SJSA1 (cell line): ENCODE measurements at regions not wholly inside any gene's neighbourhood (a gene's known extent, or its start where the extent isn't known, plus 50 kb on each side); places are given as distances from the start of the nearest gene placed in this dataset.

Experiments
- DNase-seq, 2 experiments: peaks; one replicate each; pipeline ENCODE4 v3.0.0-alpha.2; 2015 to 2020; ENCODE audit warnings: low spot score in 2 of 2, low read depth in 1 of 2
- H3K27ac ChIP-seq: fragments of 250-450 bp; sonication (Bioruptor Pico); 2 replicates; pipeline ENCODE4 v1.5.1; 2020; ENCODE audit warnings: mild to moderate bottlenecking, moderate library complexity
- H3K27me3 ChIP-seq: fragments of 250-450 bp; sonication (Bioruptor Pico); replicated peaks from 2 replicates; pipeline ENCODE4 v1.5.1; 2020; ENCODE audit warnings: mild to moderate bottlenecking, moderate library complexity
- H3K36me3 ChIP-seq: fragments of 250-450 bp; sonication (Bioruptor Pico); 2 replicates; pipeline ENCODE4 v1.5.1; 2020; ENCODE audit warnings: mild to moderate bottlenecking
- H3K4me1 ChIP-seq: fragments of 250-450 bp; sonication (Bioruptor Pico); replicated peaks from 2 replicates; pipeline ENCODE4 v1.6.1; 2021; ENCODE audit warnings: mild to moderate bottlenecking
- H3K4me3 ChIP-seq: fragments of 250-450 bp; sonication (Bioruptor Pico); 2 replicates; pipeline ENCODE4 v1.5.1; 2020; ENCODE audit warnings: mild to moderate bottlenecking
- H3K9me3 ChIP-seq: fragments of 250-450 bp; sonication (Bioruptor Pico); replicated peaks from 2 replicates; pipeline ENCODE4 v1.5.1; 2020; ENCODE audit warnings: mild to moderate bottlenecking

DNA sequence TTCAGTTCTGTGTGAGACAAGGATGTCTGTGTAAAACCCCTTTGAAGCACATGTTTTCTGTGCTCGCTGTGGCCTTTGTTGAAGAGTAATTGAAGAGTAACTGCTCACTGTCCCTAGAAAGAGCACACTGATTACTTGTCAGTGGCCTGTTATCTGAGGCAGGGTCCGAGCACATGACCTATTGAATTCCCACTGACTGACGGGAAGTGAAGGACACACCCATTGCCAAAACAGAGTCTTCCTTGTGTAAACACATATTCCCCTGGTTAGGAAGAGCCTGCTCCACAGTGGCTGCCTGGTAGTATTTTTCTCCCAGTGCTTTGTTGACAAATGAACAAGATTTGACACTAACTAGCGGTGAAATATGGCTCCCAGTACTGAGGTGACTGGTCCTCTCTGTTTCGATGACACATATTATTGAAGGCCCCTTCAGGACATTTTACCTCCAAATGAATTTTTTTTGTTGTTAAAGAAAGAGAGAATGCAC, 148.5 kb upstream of the GYPC start:
- no peak for DNase-seq
- Histone ChIP-seq H3K27me3 (no peaks in the 10 kb centered on the region), H3K36me3 (no peaks in the 10 kb centered on the region), H3K27ac (no peak overlapping the region), H3K9me3 (no peaks in the 10 kb centered on the region), H3K4me1 (no peaks in the 10 kb centered on the region), H3K4me3 (no peak overlapping the region)

GRCh38 chr2:126510356-126510755, 145.6 kb upstream of the GYPC start:
- Histone ChIP-seq H3K4me1 (no peaks in the 10 kb centered on the region), H3K27ac (no peak overlapping the region), H3K9me3 (no peaks in the 10 kb centered on the region), H3K27me3 (no peaks in the 10 kb centered on the region), H3K36me3 (no peaks in the 10 kb centered on the region), H3K4me3 (no peak overlapping the region)
- no peak for DNase-seq

GRCh38 chr2:126510960-126511359, 145.0 kb upstream of the GYPC start:
- Histone ChIP-seq H3K27ac (no peak overlapping the region), H3K27me3 (no peaks in the 10 kb centered on the region), H3K9me3 (no peaks in the 10 kb centered on the region), H3K4me1 (no peaks in the 10 kb centered on the region), H3K4me3 (no peak overlapping the region), H3K36me3 (no peaks in the 10 kb centered on the region)
- DNase-seq = no peak

GRCh38 chr2:126512026-126512425, 143.9 kb upstream of the GYPC start:
- no peaks in the 10 kb centered on the region for H3K36me3 ChIP-seq
- H3K27ac ChIP-seq = no peak overlapping the region
- no peak overlapping the region for H3K4me3 ChIP-seq
- no peaks in the 10 kb centered on the region for H3K27me3 ChIP-seq
- H3K9me3 ChIP-seq = no peaks in the 10 kb centered on the region
- DNase-seq = no peak
- H3K4me1 ChIP-seq = no peaks in the 10 kb centered on the region

- no peak overlapping the region for H3K4me3 ChIP-seq
- H3K9me3 ChIP-seq = no peaks in the 10 kb centered on the region
- H3K4me1 ChIP-seq = no peaks in the 10 kb centered on the region
- H3K27me3 ChIP-seq = no peaks in the 10 kb centered on the region
- no peak overlapping the region for H3K27ac ChIP-seq
- no peak for DNase-seq
- no peaks in the 10 kb centered on the region for H3K36me3 ChIP-seq
These were observed 142.9 kb upstream of the GYPC start for GRCh38 chr2:126513033-126513432.

GRCh38 chr2:126515471-126515870, 140.5 kb upstream of the GYPC start:
- Histone ChIP-seq H3K27me3 (no peaks in the 10 kb centered on the region), H3K9me3 (no peaks in the 10 kb centered on the region), H3K4me3 (no peak overlapping the region), H3K36me3 (no peaks in the 10 kb centered on the region), H3K27ac (no peak overlapping the region), H3K4me1 (no peaks in the 10 kb centered on the region)
- no peak for DNase-seq

DNA sequence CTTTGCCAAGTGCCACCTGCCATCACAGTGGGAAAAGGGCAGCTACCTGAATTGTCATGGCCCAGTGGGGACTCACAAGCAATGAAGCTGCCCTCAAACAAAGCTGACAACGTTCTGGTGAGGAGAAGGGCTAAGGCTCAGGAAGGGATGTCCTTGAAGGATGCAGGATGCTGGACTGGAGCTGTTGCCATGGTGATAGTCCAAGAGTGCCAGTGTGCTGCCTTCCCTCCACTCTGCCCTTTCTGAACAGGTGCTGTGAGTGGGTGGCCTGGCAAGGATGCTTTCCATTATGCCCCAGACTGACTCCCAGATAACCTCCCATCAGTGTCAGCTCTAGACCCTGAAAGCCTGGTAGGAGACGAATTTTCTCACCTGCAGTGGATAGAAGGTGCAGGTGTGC, 137.8 kb upstream of the GYPC start:
- no peak overlapping the region for H3K4me3 ChIP-seq
- no peaks in the 10 kb centered on the region for H3K36me3 ChIP-seq
- H3K27ac ChIP-seq = no peak overlapping the region
- DNase-seq = no peak
- no peaks in the 10 kb centered on the region for H3K9me3 ChIP-seq
- H3K27me3 ChIP-seq = no peaks in the 10 kb centered on the region
- no peaks in the 10 kb centered on the region for H3K4me1 ChIP-seq

DNA sequence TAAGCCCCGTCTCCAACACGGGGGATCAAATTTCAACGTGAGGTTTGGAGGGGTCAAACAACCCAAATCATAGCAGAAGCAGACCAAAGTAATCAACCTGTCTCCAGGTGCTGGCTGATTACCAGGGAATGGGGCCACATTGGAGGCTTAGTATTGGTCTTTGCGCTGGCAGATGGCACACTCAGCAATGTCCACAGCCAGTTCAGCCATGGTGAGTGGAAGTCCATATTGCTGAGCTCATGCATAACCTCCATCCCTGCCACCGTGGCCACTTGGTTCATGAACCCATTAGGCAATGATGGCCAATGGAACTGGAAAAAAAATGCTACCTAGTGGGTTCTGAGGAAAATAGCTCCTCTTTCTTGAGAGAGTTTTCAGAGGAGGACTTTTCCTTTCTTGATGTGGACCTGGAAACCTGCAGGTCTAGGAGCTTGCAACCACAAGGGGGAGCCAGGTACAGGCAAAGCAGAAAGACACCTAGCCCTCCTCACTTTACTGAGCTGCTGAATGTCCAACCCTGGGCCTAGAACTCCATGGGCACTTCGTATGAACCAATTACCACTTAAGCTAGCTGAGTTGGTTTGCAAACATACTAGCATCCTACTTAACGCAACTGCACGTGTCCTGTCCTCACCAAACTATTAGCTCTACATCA, 128.0 kb upstream of the GYPC start:
- H3K27me3 ChIP-seq = no peaks in the 10 kb centered on the region
- H3K27ac ChIP-seq = no peak overlapping the region
- H3K4me1 ChIP-seq = no peaks in the 10 kb centered on the region
- peak in 1 of 2 experiments; percentile 4 for DNase-seq
- no peak overlapping the region for H3K4me3 ChIP-seq
- H3K9me3 ChIP-seq = no peaks in the 10 kb centered on the region
- no peaks in the 10 kb centered on the region for H3K36me3 ChIP-seq

DNA sequence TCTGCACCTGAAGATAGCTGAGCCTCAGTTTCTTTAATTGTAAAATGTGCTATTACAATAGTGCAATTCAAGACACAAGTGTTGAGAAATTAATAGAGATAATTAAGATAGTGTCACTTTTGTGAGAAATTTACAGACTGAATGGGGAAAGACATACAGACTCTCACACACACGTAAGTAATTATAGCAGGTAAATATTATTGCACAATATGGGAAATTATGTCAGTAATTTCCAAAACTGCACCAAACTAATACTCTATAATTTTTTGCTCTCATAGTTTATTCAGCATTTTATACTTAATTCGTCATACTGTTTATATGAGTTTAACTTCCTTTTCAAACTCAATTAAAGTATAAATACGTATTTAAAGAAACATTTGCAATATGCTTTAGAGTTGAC, 124.9 kb upstream of the GYPC start:
- H3K4me1 ChIP-seq = no peaks in the 10 kb centered on the region
- no peaks in the 10 kb centered on the region for H3K27me3 ChIP-seq
- DNase-seq = no peak
- H3K36me3 ChIP-seq = no peaks in the 10 kb centered on the region
- no peak overlapping the region for H3K4me3 ChIP-seq
- no peak overlapping the region for H3K27ac ChIP-seq
- H3K9me3 ChIP-seq = no peaks in the 10 kb centered on the region

GRCh38 chr2:126534478-126534877, 121.5 kb upstream of the GYPC start:
- Histone ChIP-seq H3K4me1 (no peaks in the 10 kb centered on the region), H3K27ac (no peak overlapping the region), H3K36me3 (no peaks in the 10 kb centered on the region), H3K9me3 (no peaks in the 10 kb centered on the region; the same call in 1 of the 2 replicates), H3K27me3 (no peaks in the 10 kb centered on the region), H3K4me3 (no peak overlapping the region)
- no peak for DNase-seq

GRCh38 chr2:126535408-126535807, 120.5 kb upstream of the GYPC start:
- Histone ChIP-seq H3K27ac (no peak overlapping the region), H3K36me3 (no peaks in the 10 kb centered on the region), H3K4me1 (no peaks in the 10 kb centered on the region), H3K4me3 (no peak overlapping the region), H3K27me3 (no peaks in the 10 kb centered on the region), H3K9me3 (no peaks in the 10 kb centered on the region; the same call in 1 of the 2 replicates)
- no peak for DNase-seq

- Histone ChIP-seq H3K27ac (no peak overlapping the region), H3K36me3 (no peaks in the 10 kb centered on the region), H3K4me1 (no peaks in the 10 kb centered on the region), H3K27me3 (no peaks in the 10 kb centered on the region), H3K4me3 (no peak overlapping the region), H3K9me3 (no peaks in the 10 kb centered on the region; the same call in 1 of the 2 replicates)
- DNase-seq = no peak
These were observed 119.3 kb upstream of the GYPC start for GRCh38 chr2:126536605-126537200.

DNA sequence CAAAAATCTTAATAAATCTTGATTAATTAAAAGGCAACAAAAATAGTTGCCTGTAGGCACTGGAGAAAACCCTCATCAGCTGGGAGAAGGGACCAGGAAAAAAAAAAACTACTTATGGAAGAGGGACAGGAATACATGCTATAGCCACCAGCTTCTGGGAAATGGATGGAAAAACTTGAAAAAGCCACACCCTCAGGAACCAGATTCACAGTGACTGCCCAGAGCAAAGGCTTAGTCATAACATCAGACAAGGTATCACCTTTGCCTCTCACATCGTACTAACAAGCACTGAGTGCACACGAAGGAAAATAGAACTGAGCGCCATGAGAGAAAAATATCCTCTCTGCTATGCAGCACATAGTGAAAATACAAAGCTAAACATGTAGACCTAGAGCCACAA, 116.9 kb upstream of the GYPC start:
- DNase-seq = no peak
- H3K27me3 ChIP-seq = no peaks in the 10 kb centered on the region

DNA sequence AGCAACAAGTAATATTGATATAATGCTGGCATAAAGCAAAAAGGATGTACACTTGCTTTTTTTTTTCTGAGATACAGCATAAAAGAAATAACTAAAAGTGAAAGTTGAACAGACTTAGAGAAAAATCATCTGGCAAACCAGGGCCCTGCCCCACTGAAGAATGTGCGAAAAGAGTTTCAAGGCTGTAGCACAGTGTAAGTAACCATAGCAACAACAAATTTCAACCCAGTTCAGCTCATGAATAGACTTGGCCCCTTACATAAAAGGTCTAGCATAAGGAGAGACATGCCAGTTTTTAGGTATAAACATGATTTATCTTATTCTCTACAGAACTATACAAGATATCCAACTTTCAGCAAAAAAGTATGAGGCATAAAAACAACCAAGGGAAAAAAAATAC, 113.7 kb upstream of the GYPC start:
- H3K4me1 ChIP-seq = no peaks in the 10 kb centered on the region
- no peaks in the 10 kb centered on the region for H3K27me3 ChIP-seq
- H3K36me3 ChIP-seq = no peaks in the 10 kb centered on the region
- H3K27ac ChIP-seq = no peak overlapping the region
- peaks cover 7% of the 10 kb centered on the region; the same call in 1 of the 2 replicates for H3K9me3 ChIP-seq
- no peak for DNase-seq
- no peak overlapping the region for H3K4me3 ChIP-seq

More for the DNA sequence above, 116.9 kb upstream of the GYPC start:
- H3K27ac ChIP-seq = no peak overlapping the region
- H3K9me3 ChIP-seq = peaks cover 5% of the 10 kb centered on the region; the same call in 1 of the 2 replicates
- H3K36me3 ChIP-seq = no peaks in the 10 kb centered on the region
- no peak overlapping the region for H3K4me3 ChIP-seq
- no peaks in the 10 kb centered on the region for H3K4me1 ChIP-seq
